Right lobe of liver (tissue), 4 donors: ENCODE measurements at regions not wholly inside any gene's neighbourhood (a gene's known extent, or its start where the extent isn't known, plus 50 kb on each side); places are given as distances from the start of the nearest gene placed in this dataset.

ENCODE experiments used
- CTCF ChIP-seq, 4 donors: fragments of 200-600 bp in 3 of 4; fragments of 450-650 bp in 1 of 4; IDR thresholded peaks; one replicate each; pipeline versions ENCODE4 v1.5.1 to v1.8.0; 2016 to 2022; ENCODE audit warnings: antibody characterized with exemption in 4 of 4, mild to moderate bottlenecking in 2 of 4
- POLR2A ChIP-seq: fragments of 450-650 bp; IDR thresholded peaks from one replicate; pipeline ENCODE4 v1.6.1; 2017; ENCODE audit warnings: antibody characterized with exemption, mild to moderate bottlenecking
- donor health status: DM: no; HTN: no; CAD: no.
- donor health status: DM: no; HTN: no; CAD: no.
- donor health status: DM: no; HTN: yes; CAD: no.

- TF ChIP-seq CTCF (IDR thresholded peaks at IDR 0.05) (no peak), POLR2A (no peak)
These were observed 81.0 kb upstream of the MEIS2 start for GRCh38 chr15:37181339-37181738.
